Ascending aorta (tissue), 2 donors: ENCODE measurements at regions not wholly inside any gene's neighbourhood (a gene's known extent, or its start where the extent isn't known, plus 50 kb on each side); places are given as distances from the start of the nearest gene placed in this dataset.

Source experiments
- DNase-seq, 2 donors: peaks; one replicate each; pipeline ENCODE4 v3.0.0-alpha.2; 2019; ENCODE audit warnings: low spot score in 2 of 2
- H3K27ac ChIP-seq, 2 donors: fragments of 200-600 bp; sonication (generic); one replicate each; pipeline ENCODE4 v1.5.1; 2016 to 2017; ENCODE audit warnings: mild to moderate bottlenecking in 1 of 2
- H3K27me3 ChIP-seq: fragments of 200-600 bp; sonication (generic); one replicate; pipeline ENCODE4 v1.5.1; 2017
- H3K36me3 ChIP-seq, 2 donors: fragments of 200-600 bp; sonication (generic); one replicate each; pipeline ENCODE4 v1.5.1; 2016
- H3K4me1 ChIP-seq, 2 donors: fragments of 200-600 bp; sonication (generic); one replicate each; pipeline ENCODE4 v1.5.1; 2016 to 2017; ENCODE audit warnings: mild to moderate bottlenecking in 1 of 2
- H3K4me3 ChIP-seq, 2 donors: fragments of 200-600 bp; sonication (generic); one replicate each; pipeline ENCODE4 v1.5.1; 2016 to 2017; ENCODE audit warnings: mild to moderate bottlenecking in 1 of 2
- H3K9me3 ChIP-seq, 2 donors: fragments of 200-600 bp; sonication (generic); one replicate each; pipeline ENCODE4 v1.5.1; 2016
- CTCF ChIP-seq, 3 experiments: fragments of 200-600 bp in 2 of 3; fragments of 450-650 bp in 1 of 3; sonication (generic) in 2 of 3; IDR thresholded peaks; one replicate each; pipeline ENCODE4 v1.5.1; 2016 to 2019; ENCODE audit warnings: antibody characterized with exemption in 3 of 3, mild to moderate bottlenecking in 1 of 3, moderate library complexity in 1 of 3
- intact Hi-C: fragments of 100-400 bp; cut with DNase I; formaldehyde crosslinking; loops from one replicate; pipeline ENCODE4 v1.15.1; 2023

GRCh38 chr5:93057311-93057710, 523.7 kb downstream of the NR2F1-AS1 start:
- no peaks in the 10 kb centered on the region for H3K36me3 ChIP-seq
- TF ChIP-seq CTCF (IDR thresholded peaks at IDR 0.05): no peak

GRCh38 chr5:93055971-93056370, 525.0 kb downstream of the NR2F1-AS1 start:
- TF ChIP-seq CTCF (IDR thresholded peaks at IDR 0.05): no peak
- no peak for DNase-seq
- H3K27me3 ChIP-seq: no peaks in the 10 kb centered on the region
- no peak overlapping the region for H3K27ac ChIP-seq
- no peaks in the 10 kb centered on the region for H3K36me3 ChIP-seq
- no peaks in the 10 kb centered on the region for H3K9me3 ChIP-seq
- H3K4me3 ChIP-seq: no peak overlapping the region
- intact Hi-C loops: no loop called here
- no peaks in the 10 kb centered on the region for H3K4me1 ChIP-seq

More at GRCh38 chr5:93057311-93057710, 523.7 kb downstream of the NR2F1-AS1 start:
- intact Hi-C loops: no loop called here
- Histone ChIP-seq H3K4me1 (no peaks in the 10 kb centered on the region), H3K9me3 (no peaks in the 10 kb centered on the region), H3K4me3 (no peak overlapping the region), H3K27ac (no peak overlapping the region), H3K27me3 (no peaks in the 10 kb centered on the region)
- DNase-seq: no peak

GRCh38 chr5:93055561-93055960, 525.5 kb downstream of the NR2F1-AS1 start:
- Histone ChIP-seq H3K36me3 (no peaks in the 10 kb centered on the region), H3K27me3 (no peaks in the 10 kb centered on the region), H3K4me1 (no peaks in the 10 kb centered on the region), H3K4me3 (no peak overlapping the region), H3K9me3 (no peaks in the 10 kb centered on the region), H3K27ac (no peak overlapping the region)
- intact Hi-C loops: no loop called here
- DNase-seq: no peak
- no peak for TF ChIP-seq CTCF (IDR thresholded peaks at IDR 0.05)

GRCh38 chr5:93054424-93055163, 526.4 kb downstream of the NR2F1-AS1 start:
- Histone ChIP-seq H3K4me1 (no peaks in the 10 kb centered on the region), H3K27me3 (no peaks in the 10 kb centered on the region), H3K9me3 (no peaks in the 10 kb centered on the region), H3K4me3 (no peak overlapping the region), H3K27ac (no peak overlapping the region), H3K36me3 (no peaks in the 10 kb centered on the region)
- no peak for TF ChIP-seq CTCF (IDR thresholded peaks at IDR 0.05)
- intact Hi-C loops: no loop called here
- DNase-seq: no peak

GRCh38 chr5:93053825-93054224, 527.2 kb downstream of the NR2F1-AS1 start:
- TF ChIP-seq CTCF (IDR thresholded peaks at IDR 0.05): no peak
- H3K36me3 ChIP-seq: no peaks in the 10 kb centered on the region
- intact Hi-C loops: no loop called here

More at GRCh38 chr5:93053825-93054224, 527.2 kb downstream of the NR2F1-AS1 start:
- Histone ChIP-seq H3K27me3 (no peaks in the 10 kb centered on the region), H3K4me1 (no peaks in the 10 kb centered on the region), H3K4me3 (no peak overlapping the region), H3K9me3 (no peaks in the 10 kb centered on the region), H3K27ac (no peak overlapping the region)
- no peak for DNase-seq
